ENCODE measurements at regions not wholly inside any gene's neighbourhood (a gene's known extent, or its start where the extent isn't known, plus 50 kb on each side); places are given as distances from the start of the nearest gene placed in this dataset.

DNA sequence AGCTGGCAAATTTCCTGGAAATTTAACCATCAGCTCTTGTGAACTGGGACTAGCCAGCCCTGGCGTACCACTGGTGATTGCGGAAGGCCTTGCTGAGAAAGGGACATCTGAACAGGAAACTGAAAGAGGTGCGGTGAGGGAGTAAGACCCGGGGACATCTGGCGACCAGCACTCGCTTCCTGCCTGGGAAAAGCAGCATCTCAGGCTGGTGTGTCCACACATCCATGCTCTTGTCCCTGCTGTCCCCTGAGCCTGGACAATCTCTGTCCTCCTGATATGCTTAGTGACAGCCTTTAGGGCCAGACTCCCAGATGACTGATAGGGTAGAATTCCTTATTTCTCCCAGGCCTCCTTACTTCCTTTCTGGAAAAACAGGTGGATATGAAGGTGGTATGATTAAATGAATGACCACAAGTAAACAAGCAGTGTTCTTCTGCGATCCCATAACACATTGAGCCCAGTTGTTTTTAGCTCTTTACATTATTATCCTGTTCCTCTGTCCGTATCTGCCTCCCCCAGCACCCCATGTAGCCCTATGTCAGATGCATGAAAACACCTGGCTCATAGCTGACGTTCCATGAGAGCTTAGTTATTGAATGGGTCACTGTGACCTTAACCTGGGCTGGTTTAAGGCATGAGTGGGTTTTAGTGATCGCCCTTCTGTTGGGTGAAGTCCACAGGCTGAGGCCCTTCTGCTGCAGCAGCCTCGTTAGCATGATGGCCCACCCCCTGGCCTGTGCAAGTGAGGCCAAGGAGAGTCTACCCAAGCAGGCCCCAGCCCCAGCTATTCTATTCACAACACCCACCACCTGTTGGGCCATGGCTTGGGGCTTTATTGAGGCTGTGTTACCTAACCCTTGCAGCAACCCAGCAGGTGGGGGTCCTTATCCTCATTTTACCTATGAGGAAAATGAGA, 76.1 kb upstream of the GADD45A start:
- Histone ChIP-seq H3K4me1 (ENCODE audit: control insufficient read depth in 2 of 3, insufficient read depth in 2 of 3, low read depth in 1 of 3, low read length in 3 of 3) (peaks cover 7 to 52% (median 34%) of the 10 kb centered on the region in 3 donors), H3K27me3 (ENCODE audit: control insufficient read depth, insufficient read depth, low read length) (no peaks in the 10 kb centered on the region), H3K4me3 (ENCODE audit: low read length in 3 of 3) (peak overlapping the region in 1 of 3 donors; percentile 29), H3K9ac (ENCODE audit: low read length in 3 of 3) (peak overlapping the region in 1 of 3 donors; percentile 64), H3K27ac (ENCODE audit: low read depth in 2 of 2, low read length in 2 of 2) (peak overlapping the region; percentile 92 to 96), H3K9me3 (ENCODE audit: control insufficient read depth in 2 of 3, insufficient read depth in 1 of 3, low read length in 3 of 3) (no peaks in the 10 kb centered on the region), H3K36me3 (ENCODE audit: control insufficient read depth in 2 of 3, insufficient read depth in 3 of 3, low read length in 3 of 3) (no peaks in the 10 kb centered on the region)
- peak in 4 of 5 donors; percentile 59 to 82 (median 64) for DNase-seq
- FAIRE-seq = no peak
- TF ChIP-seq, protein P1, sequence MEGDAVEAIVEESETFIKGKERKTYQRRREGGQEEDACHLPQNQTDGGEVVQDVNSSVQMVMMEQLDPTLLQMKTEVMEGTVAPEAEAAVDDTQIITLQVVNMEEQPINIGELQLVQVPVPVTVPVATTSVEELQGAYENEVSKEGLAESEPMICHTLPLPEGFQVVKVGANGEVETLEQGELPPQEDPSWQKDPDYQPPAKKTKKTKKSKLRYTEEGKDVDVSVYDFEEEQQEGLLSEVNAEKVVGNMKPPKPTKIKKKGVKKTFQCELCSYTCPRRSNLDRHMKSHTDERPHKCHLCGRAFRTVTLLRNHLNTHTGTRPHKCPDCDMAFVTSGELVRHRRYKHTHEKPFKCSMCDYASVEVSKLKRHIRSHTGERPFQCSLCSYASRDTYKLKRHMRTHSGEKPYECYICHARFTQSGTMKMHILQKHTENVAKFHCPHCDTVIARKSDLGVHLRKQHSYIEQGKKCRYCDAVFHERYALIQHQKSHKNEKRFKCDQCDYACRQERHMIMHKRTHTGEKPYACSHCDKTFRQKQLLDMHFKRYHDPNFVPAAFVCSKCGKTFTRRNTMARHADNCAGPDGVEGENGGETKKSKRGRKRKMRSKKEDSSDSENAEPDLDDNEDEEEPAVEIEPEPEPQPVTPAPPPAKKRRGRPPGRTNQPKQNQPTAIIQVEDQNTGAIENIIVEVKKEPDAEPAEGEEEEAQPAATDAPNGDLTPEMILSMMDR (IDR thresholded peaks at IDR 0.05; ENCODE audit: borderline replicate concordance, extremely low read depth, insufficient read depth) = no peak
- intact Hi-C loops (cut with DNase I) = no loop called here

DNA sequence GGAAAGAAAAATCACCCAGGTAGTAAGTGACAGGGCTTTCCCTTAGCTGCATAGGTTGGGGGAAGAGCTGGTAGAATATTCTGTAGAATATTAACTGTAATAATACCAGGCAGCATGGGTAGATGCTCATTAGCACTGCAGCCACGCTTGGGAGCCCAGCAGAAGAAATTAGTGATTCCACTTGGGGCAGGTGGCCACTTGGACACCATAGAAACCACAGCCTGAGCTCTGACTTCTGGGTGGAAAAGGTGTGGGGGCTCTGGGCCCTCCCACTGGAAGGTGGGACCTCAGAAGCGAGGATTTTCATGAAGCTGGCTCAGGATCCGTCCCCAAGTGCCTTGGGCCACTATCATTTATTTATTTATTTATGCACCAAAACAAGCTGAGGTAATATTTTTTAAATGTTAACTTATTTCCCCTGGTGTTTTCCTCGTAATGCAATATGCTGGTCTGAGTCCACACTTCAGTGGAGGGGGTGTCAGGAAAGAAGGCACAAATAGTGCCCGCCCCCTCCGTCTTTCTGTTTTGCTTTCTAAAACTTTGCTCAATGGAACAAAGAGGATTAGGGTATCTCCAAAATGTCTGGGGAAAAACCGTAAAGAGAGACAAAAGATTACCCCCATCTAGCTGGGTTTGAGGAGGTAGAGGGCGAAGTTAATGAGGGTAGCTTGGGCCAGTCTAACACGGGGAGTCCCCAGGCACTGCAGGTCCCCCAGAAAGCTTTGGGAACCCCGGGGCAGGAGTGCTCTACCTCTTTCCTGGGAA, 75.2 kb upstream of the GADD45A start:
- Histone ChIP-seq H3K27me3 (ENCODE audit: control insufficient read depth, insufficient read depth, low read length) (no peaks in the 10 kb centered on the region), H3K4me3 (ENCODE audit: low read length in 3 of 3) (peak overlapping the region in 1 of 3 donors; percentile 32), H3K27ac (ENCODE audit: low read depth in 2 of 2, low read length in 2 of 2) (peak overlapping the region; percentile 92 to 96), H3K9me3 (ENCODE audit: control insufficient read depth in 2 of 3, insufficient read depth in 1 of 3, low read length in 3 of 3) (no peaks in the 10 kb centered on the region), H3K9ac (ENCODE audit: low read length in 3 of 3) (peak overlapping the region in 1 of 3 donors; percentile 67), H3K36me3 (ENCODE audit: control insufficient read depth in 2 of 3, insufficient read depth in 3 of 3, low read length in 3 of 3) (no peaks in the 10 kb centered on the region), H3K4me1 (ENCODE audit: control insufficient read depth in 2 of 3, insufficient read depth in 2 of 3, low read depth in 1 of 3, low read length in 3 of 3) (peaks cover 4 to 52% (median 32%) of the 10 kb centered on the region in 3 donors)
- peak; percentile 73 to 87 (median 75) for DNase-seq
- intact Hi-C loops (cut with DNase I) = no loop called here
- peak; percentile 37 for FAIRE-seq
- TF ChIP-seq, protein P1 (IDR thresholded peaks at IDR 0.05; ENCODE audit: borderline replicate concordance, extremely low read depth, insufficient read depth) = no peak

DNA sequence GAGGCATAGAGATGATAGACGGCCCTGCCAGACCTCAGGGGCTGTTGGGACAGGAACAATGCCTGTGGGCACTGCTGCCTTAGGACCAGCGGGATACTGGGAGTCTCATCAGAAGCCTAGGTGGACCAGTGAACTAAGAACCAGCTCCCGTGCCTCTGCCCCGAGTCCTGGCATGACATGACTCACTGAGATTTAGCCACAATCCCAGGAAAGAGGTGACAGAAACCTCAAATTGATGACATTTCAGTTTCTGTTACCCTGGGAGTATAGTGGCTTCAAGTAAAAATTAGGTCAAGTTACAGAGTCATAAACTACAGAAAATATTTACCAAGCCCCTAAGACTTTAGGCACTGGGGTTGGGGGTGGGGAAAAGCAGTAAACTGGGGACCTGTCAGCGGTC, 74.6 kb upstream of the GADD45A start:
- H3K27me3 ChIP-seq (ENCODE audit: control insufficient read depth, insufficient read depth, low read length) = no peaks in the 10 kb centered on the region
- H3K36me3 ChIP-seq (ENCODE audit: control insufficient read depth in 2 of 3, insufficient read depth in 3 of 3, low read length in 3 of 3) = no peaks in the 10 kb centered on the region
- TF ChIP-seq, protein P1 (IDR thresholded peaks at IDR 0.05; ENCODE audit: borderline replicate concordance, extremely low read depth, insufficient read depth) = no peak
- FAIRE-seq (no peak), DNase-seq (no peak)
- peaks cover 4 to 49% (median 27%) of the 10 kb centered on the region in 3 donors for H3K4me1 ChIP-seq (ENCODE audit: control insufficient read depth in 2 of 3, insufficient read depth in 2 of 3, low read depth in 1 of 3, low read length in 3 of 3)
- peak overlapping the region; percentile 90 to 96 for H3K27ac ChIP-seq (ENCODE audit: low read depth in 2 of 2, low read length in 2 of 2)
- peak overlapping the region in 1 of 3 donors; percentile 67 for H3K9ac ChIP-seq (ENCODE audit: low read length in 3 of 3)
- no peaks in the 10 kb centered on the region for H3K9me3 ChIP-seq (ENCODE audit: control insufficient read depth in 2 of 3, insufficient read depth in 1 of 3, low read length in 3 of 3)
- intact Hi-C loops (cut with DNase I) = no loop called here
- H3K4me3 ChIP-seq (ENCODE audit: low read length in 3 of 3) = peak overlapping the region in 1 of 3 donors; percentile 32

Data from kidney (tissue), 13 donors.